IMR-90 (cell line): ENCODE measurements at regions not wholly inside any gene's neighbourhood (a gene's known extent, or its start where the extent isn't known, plus 50 kb on each side); places are given as distances from the start of the nearest gene placed in this dataset.

Experiments
- ATAC-seq: fragments of 200-7000 bp; cut with Tn5 transposase; 2 replicates; pipeline ENCODE4 v1.9.1; 2020; ENCODE audit warnings: low read depth, mild to moderate bottlenecking, moderate library complexity
- BruUV-seq: library from RNA; stranded (reverse); fragments of 400-500 nt; replicated peaks from 2 replicates; lab custom pipeline; 2021; lab: Mats Ljungman, UMichigan
- CTCF ChIA-PET: fragments of 300-600 bp; formaldehyde crosslinking; extraction: SDS; loops from one replicate; lab custom pipeline; 2021; ENCODE audit warnings: antibody characterized with exemption; lab: Yijun Ruan, JAX
- POLR2A ChIA-PET: fragments of 300-600 bp; sonication (Branson Sonifier 250); formaldehyde crosslinking; loops from one replicate; lab custom pipeline; 2022; ENCODE audit warnings: antibody characterized with exemption; ENCODE audit not compliant: unreplicated experiment; lab: Charles Lee
- DNase-seq: peaks from one replicate; pipeline ENCODE4 v3.0.0; 2013
- H2AFZ ChIP-seq: replicated peaks from 2 replicates; pipeline ENCODE3; 2013; ENCODE audit warnings: low read length, mild to moderate bottlenecking; ENCODE audit not compliant: poor library complexity
- H2AK5ac ChIP-seq: 2 replicates; pipeline ENCODE4 v1.6.1; 2013; ENCODE audit warnings: low read depth, low read length, inconsistent platforms
- H2AK9ac ChIP-seq: replicated peaks from 2 replicates; pipeline ENCODE3; 2013; ENCODE audit warnings: mild to moderate bottlenecking, low read depth, low read length, moderate library complexity; ENCODE audit not compliant: poor library complexity
- H2BK120ac ChIP-seq: 2 replicates; pipeline ENCODE4 v1.6.1; 2013; ENCODE audit warnings: low read depth, low read length, inconsistent platforms
- H2BK15ac ChIP-seq: 3 replicates; pipeline ENCODE4 v1.6.1; 2013; ENCODE audit warnings: low read depth, low read length, inconsistent platforms
- H2BK20ac ChIP-seq: 2 replicates; pipeline ENCODE4 v1.6.1; 2013; ENCODE audit warnings: low read depth, mild to moderate bottlenecking, inconsistent platforms, low read length, moderate library complexity
- H2BK5ac ChIP-seq: 2 replicates; pipeline ENCODE4 v1.6.1; 2013; ENCODE audit warnings: mild to moderate bottlenecking, low read depth, low read length, inconsistent platforms; ENCODE audit not compliant: poor library complexity, severe bottlenecking
- H3K14ac ChIP-seq: replicated peaks from 2 replicates; pipeline ENCODE4 v1.6.1; 2013; ENCODE audit warnings: low read depth, low read length, inconsistent platforms
- H3K18ac ChIP-seq: 2 replicates; pipeline ENCODE4 v1.6.1; 2013; ENCODE audit warnings: low read depth, low read length, control low read depth
- H3K23ac ChIP-seq: 2 replicates; pipeline ENCODE4 v1.6.1; 2013; ENCODE audit warnings: low read depth, low read length, inconsistent platforms
- H3K27ac ChIP-seq: 2 replicates; pipeline ENCODE4 v1.5.1; 2013; ENCODE audit warnings: mild to moderate bottlenecking, control low read depth, low read length; ENCODE audit not compliant: insufficient read depth
- H3K27me3 ChIP-seq: 2 replicates; pipeline ENCODE4 v1.6.1; 2013; ENCODE audit warnings: low read length; ENCODE audit not compliant: control insufficient read depth, insufficient read depth
- H3K36me3 ChIP-seq: 2 replicates; pipeline ENCODE4 v1.6.1; 2013; ENCODE audit warnings: low read length, mixed read lengths; ENCODE audit not compliant: control insufficient read depth, insufficient read depth
- H3K4ac ChIP-seq: 2 replicates; pipeline ENCODE4 v1.6.1; 2013; ENCODE audit warnings: low read depth, low read length, inconsistent platforms
- H3K4me1 ChIP-seq: 2 replicates; pipeline ENCODE4 v1.6.1; 2013; ENCODE audit warnings: low read length, mixed read lengths; ENCODE audit not compliant: control insufficient read depth, insufficient read depth
- H3K4me2 ChIP-seq: 2 replicates; pipeline ENCODE4 v1.6.1; 2013; ENCODE audit warnings: low read depth, mild to moderate bottlenecking, control low read depth, low read length, moderate library complexity
- H3K4me3 ChIP-seq: 2 replicates; pipeline ENCODE4 v1.5.1; 2013; ENCODE audit warnings: low read depth, mild to moderate bottlenecking, control low read depth, low read length, moderate library complexity; ENCODE audit not compliant: insufficient read depth
- H3K56ac ChIP-seq: 2 replicates; pipeline ENCODE4 v1.6.1; 2013; ENCODE audit warnings: low read length, inconsistent platforms; ENCODE audit not compliant: insufficient read depth; ENCODE audit errors: extremely low read depth
- H3K79me1 ChIP-seq, 2 experiments: 2 replicates each; pipeline ENCODE4 v1.6.1; 2013; ENCODE audit warnings: low read length in 2 of 2, inconsistent platforms in 1 of 2, low read depth in 1 of 2
- H3K9ac ChIP-seq: 2 replicates; pipeline ENCODE4 v1.6.1; 2013; ENCODE audit warnings: low read depth, low read length, control low read depth
- H3K9me1 ChIP-seq: 2 replicates; pipeline ENCODE4 v1.6.1; 2013; ENCODE audit warnings: low read length, inconsistent platforms; ENCODE audit not compliant: insufficient read depth
- H3K9me3 ChIP-seq: 2 replicates; pipeline ENCODE4 v1.6.1; 2013; ENCODE audit warnings: low read length; ENCODE audit not compliant: control insufficient read depth, insufficient read depth
- H4K20me1 ChIP-seq: 2 replicates; pipeline ENCODE4 v1.6.1; 2013; ENCODE audit warnings: low read length, inconsistent platforms; ENCODE audit not compliant: insufficient read depth
- H4K5ac ChIP-seq: 2 replicates; pipeline ENCODE4 v1.6.1; 2013; ENCODE audit warnings: mild to moderate bottlenecking, low read depth, low read length, control low read depth
- H4K8ac ChIP-seq, 2 experiments: 2 replicates each; pipeline ENCODE4 v1.6.1; 2013; ENCODE audit warnings: low read depth in 2 of 2, low read length in 2 of 2, control low read depth in 1 of 2, inconsistent platforms in 1 of 2
- H4K91ac ChIP-seq: 2 replicates; pipeline ENCODE4 v1.6.1; 2013; ENCODE audit warnings: low read depth, low read length, inconsistent platforms; ENCODE audit not compliant: insufficient read depth
- CHD1 ChIP-seq: IDR thresholded peaks from 2 replicates; pipeline ENCODE4 v1.6.1; 2012; ENCODE audit warnings: low read depth, low read length, improper control_type of control experiment
- MAZ ChIP-seq: IDR thresholded peaks from 2 replicates; pipeline ENCODE4 v1.6.1; 2012; ENCODE audit warnings: low read depth, mild to moderate bottlenecking, low read length, improper control_type of control experiment, moderate library complexity, borderline replicate concordance
- WGBS, 2 experiments: methylation state at CpG; one replicate each; pipeline versions ENCODE4 v1.1.5 to v1.1.7; 2013; ENCODE audit warnings: missing lambda C conversion rate in 2 of 2; ENCODE audit not compliant: insufficient read length in 1 of 2; ENCODE audit errors: extremely low coverage in 2 of 2; 5-methylcytosine and 5-hydroxymethylcytosine counted together
- dilution Hi-C: fragments of 300-500 bp; cut with HindIII; formaldehyde crosslinking; loops from one replicate; pipeline ENCODE4 v1.14.3; 2018; ENCODE audit warnings: low sequenced_read_pairs; ENCODE audit not compliant: unreplicated experiment
- in situ Hi-C: fragments of 300-500 bp; cut with MboI; formaldehyde crosslinking; loops from 3 replicates; pipeline ENCODE4 v1.14.3; 2019; ENCODE audit warnings: low sequenced_read_pairs, inconsistent platforms, mixed read lengths
- intact Hi-C: fragments of 100-400 bp; cut with micrococcal nuclease; formaldehyde crosslinking; loops from 2 replicates; pipeline ENCODE4 v1.10.0; 2022

DNA sequence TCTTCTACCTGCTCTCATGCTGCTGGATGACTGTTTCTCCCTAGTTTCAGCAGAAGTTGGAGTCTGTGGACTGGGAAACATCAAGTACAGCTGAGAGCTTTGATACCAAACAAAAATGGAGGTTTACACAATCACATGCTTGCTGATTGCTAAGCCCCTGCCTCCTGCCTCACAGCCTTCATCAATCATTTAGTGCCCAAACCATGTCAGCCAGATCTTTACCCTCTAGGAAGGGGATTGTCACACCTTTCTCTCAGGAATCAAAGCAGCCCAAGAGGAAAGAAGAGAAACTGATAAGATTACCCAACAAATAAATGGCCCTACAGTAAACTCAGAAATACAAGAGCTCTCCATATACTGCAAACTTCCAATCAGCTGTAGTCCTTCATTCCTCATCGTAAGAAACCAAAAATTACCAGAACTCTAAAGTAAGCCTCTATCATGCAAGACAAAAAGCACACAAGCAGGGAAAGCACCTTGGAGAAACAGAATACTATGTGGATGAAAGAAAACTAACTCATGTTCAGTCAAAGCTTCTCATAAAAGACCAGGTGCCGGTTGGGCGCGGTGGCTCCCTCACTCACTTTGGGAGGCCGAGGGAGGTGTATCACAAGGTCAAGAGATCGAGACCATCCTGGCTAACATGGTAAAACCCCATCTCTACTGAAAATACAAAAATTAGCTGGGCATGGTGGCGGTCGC, 63.6 kb upstream of the RESF1 start:
- CTCF ChIA-PET = interaction anchor here (0.6 kb wide), 1 partner anchor 11 kb away, joined by 5 read pairs; no protein-coding TSS in a partner anchor
- no peak overlapping the region for H2BK20ac ChIP-seq
- H3K79me1 ChIP-seq = no peaks in the 10 kb centered on the region
- POLR2A ChIA-PET = interaction anchor here (0.7 to 1.0 kb wide), 2 partner anchors 17 to 63 kb away, joined by 3 to 6 read pairs; no protein-coding TSS in a partner anchor
- TF ChIP-seq CHD1 = no peak
- no peak for TF ChIP-seq MAZ
- H4K5ac ChIP-seq = no peak overlapping the region
- H3K4me2 ChIP-seq = no peak overlapping the region
- no peak overlapping the region for H2AK9ac ChIP-seq
- no peak overlapping the region for H3K56ac ChIP-seq
- no peak overlapping the region for H2AK5ac ChIP-seq
- no TSS peak for BruUV-seq
- peaks cover 6% of the 10 kb centered on the region; the same call in 1 of the 2 replicates for H3K27me3 ChIP-seq
- no peak overlapping the region for H3K4me3 ChIP-seq
- H3K9me3 ChIP-seq = no peaks in the 10 kb centered on the region
- ATAC-seq (no peak), DNase-seq (no peak)
- no peak overlapping the region for H3K4ac ChIP-seq
- no peak overlapping the region for H3K23ac ChIP-seq
- H3K36me3 ChIP-seq = no peaks in the 10 kb centered on the region
- intact Hi-C loops = no loop called here
- H2AFZ ChIP-seq = no peak overlapping the region
- H3K27ac ChIP-seq = no peak overlapping the region
- H4K8ac ChIP-seq = no peak overlapping the region
- no peak overlapping the region for H4K91ac ChIP-seq
- no CpG with 5 or more reads among the region's 8 CpGs for WGBS, 2 experiments
- H3K9me1 ChIP-seq = no peaks in the 10 kb centered on the region
- no peaks in the 10 kb centered on the region for H4K20me1 ChIP-seq
- no peak overlapping the region for H2BK5ac ChIP-seq
- no peak overlapping the region for H3K18ac ChIP-seq
- H2BK15ac ChIP-seq = no peak overlapping the region
- no peak overlapping the region for H3K9ac ChIP-seq
- no peaks in the 10 kb centered on the region for H3K4me1 ChIP-seq
- H3K14ac ChIP-seq = no peak overlapping the region
- dilution Hi-C loops = no loop called here
- in situ Hi-C loops = no loop called here
- H2BK120ac ChIP-seq = no peak overlapping the region
